NCI-H2227 (cell line): ENCODE measurements at regions not wholly inside any gene's neighbourhood (a gene's known extent, or its start where the extent isn't known, plus 50 kb on each side); places are given as distances from the start of the nearest gene placed in this dataset.
"Not testable (repeated sequence)": the region's sequence is repeated elsewhere in the genome, so short reads cannot be mapped to it uniquely, and the experiment has no call there.

ENCODE experiments used
- DNase-seq: peaks from one replicate; lab custom pipeline; 2025; ENCODE audit not compliant: unreplicated experiment; lab: John Stamatoyannopoulos, UW

DNA sequence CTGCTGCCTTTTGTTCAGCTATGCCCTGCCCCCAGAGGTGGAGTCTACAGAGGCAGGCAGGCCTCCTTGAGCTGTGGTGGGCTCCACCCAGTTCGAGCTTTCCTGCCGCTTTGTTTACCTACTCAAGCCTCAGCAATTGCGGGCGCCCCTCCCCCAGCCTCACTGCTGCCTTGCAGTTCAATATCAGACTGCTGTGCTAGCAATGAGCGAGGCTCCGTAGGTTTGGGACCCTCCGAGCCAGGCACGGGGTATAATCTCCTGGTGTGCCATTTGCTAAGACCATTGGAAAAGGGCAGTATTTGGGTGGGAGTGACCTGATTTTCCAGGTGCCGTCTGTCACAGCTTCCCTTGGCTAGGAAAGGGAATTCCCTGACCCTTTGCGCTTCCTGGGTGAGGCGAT is 51.9 kb downstream of the DIPK2A start:
- not testable (repeated sequence) for DNase-seq

DNA sequence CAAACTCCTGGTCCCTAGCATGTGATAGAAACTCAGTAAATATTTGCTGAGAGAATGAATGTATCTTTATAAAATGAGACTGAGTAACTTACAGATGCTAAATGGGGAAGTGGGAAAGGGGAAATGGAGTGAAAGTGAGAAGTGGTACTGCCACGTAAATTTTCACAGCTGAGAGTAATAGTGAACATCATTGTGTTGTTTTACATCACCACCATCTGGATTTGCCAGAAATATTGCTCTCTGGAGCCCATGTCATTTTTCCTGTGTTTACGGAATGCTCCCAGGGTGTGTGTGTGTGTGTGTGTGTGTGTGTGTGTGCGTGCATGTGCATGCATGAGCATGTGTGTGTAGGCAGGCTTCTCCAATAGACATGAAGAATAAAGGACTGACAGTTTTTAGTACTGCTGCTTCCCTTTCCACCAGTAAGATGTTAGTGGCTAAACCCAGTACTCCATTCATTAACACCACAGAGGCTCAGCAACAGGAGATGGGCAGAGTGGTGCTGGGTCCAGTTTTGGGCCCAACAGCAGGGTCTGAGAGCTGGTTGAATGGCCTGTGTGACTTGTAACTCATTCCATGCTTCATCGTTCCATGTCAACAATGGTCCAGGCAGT is 57.3 kb downstream of the DIPK2A start:
- DNase-seq: no peak

DNA sequence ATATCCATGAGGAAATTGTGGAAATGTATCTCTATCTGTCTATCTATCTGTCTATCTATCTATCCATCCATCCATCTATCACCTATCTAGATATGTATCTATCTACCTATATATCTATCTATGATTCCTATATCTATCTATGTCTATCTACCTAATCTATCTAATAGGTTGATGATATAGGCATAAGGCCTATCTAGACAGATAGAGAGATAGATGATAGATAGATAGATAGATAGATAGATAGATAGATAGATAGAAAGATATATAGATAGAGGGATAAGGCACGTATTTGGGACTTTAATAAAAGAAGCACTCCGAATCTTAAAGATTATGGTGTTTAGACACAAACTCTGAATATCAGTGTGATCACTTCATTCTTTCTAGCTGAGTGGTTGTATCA is 58.1 kb downstream of the DIPK2A start:
- no peak for DNase-seq

DNA sequence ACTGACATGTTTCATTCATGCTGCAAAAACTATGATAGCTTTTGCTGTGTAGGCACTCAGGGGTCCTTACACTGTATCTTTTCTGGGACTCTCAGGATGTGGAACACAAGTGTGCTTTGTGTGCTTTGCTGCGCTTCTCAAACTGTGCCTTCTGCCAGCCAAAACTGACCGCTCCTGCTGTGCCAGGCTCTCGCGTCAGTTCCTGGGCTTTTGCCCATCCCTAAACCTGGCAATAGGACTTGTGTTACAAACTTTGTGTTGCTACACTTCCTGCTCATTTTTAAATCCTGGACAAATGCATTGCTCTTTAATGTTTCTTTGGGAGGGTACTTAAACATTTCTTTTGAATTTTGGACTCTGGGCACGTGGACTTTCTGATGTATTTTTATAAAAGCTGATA is 60.3 kb downstream of the DIPK2A start:
- no peak for DNase-seq

- no peak for DNase-seq
Measured at GRCh38 chr3:144032531-144033239, 61.1 kb downstream of the DIPK2A start.

DNA sequence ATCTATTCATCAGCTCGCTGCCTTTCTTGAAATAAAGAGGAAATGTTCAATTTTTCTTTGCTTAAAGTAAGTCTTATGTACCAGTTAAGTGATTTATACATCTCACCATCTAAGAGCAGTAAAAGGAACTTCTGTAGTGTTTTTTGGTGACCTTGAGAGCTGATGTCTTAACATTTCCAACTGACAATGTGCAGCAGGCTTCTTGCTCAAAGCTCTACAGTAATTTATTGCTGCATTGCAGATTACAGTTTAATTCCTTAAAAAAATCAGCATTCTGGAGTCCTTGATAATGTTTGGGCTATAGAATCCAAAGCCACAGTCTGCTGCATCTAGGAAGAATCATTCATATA is 61.6 kb downstream of the DIPK2A start:
- no peak for DNase-seq

DNA sequence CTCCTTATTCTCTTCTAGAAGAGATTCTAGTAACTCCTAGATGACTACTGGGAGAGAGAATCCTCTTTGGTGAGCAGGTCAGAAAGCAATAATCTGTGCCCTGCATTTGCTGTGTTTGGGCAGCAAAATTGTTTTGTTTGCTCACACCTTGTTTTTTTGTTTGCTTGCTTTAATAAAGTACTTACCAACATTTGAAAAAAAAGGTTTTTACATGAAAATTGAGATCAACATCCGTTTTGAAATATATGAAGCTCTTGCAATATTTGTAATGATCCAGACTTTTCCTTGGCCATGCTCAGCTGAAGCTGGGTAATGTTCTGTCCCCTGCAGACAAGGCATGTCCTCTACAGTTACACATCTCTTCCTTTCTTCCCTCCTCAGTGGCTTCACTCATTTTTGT is 62.2 kb downstream of the DIPK2A start:
- no peak for DNase-seq

DNA sequence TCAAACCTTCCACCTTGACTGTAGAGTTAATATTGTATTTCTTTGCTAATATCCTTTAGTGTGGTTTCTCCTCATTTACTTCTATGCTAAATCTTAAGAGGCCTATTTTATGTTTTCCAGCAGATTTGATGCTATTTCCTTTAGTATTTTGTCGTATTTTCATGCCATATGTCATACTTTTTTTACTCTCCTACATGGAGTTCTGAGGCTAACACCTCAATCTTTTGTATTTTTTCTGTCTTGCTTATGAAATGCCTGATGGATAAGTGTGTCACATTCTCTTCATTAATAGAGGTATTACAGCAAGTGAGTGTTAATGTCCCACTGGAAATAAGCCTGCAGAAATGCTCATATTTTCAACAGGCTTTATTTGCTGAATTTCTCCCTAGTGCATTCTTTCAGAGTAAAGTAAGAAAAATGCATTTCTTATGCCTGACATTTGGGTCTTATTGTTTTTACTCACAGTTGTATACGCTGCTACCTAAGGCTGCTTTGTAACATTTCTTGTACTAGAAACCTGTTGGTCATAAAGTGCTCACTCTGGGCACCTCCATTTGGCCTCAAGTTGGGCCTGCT is 63.2 kb downstream of the DIPK2A start:
- no peak for DNase-seq

- DNase-seq: no peak
Measured at GRCh38 chr3:144036498-144036897, 64.9 kb downstream of the DIPK2A start.

DNA sequence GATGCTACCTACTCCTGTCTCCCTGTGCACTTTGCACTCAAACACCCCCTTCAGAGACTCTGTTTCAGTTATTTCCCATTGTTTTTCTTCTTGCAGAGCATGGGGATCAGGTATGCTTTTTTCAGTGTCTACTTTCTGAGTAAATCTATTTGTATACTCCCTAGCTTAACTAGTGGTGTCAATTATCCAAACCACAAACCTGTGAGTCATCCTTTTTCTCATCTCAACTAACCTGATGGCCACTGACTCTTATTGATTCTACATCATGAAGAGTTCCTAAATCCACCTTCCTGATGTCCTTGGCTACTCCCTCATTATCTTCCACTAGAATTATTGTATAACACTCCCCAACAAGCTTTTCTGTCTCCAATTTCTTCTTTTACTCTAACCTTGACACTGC is 68.0 kb downstream of the DIPK2A start:
- peak; percentile 7 for DNase-seq

- DNase-seq: no peak
Measured at GRCh38 chr3:144041960-144042556, 70.4 kb downstream of the DIPK2A start.

GRCh38 chr3:144045766-144046165 is 74.1 kb downstream of the DIPK2A start:
- DNase-seq: no peak

- DNase-seq: no peak
Measured at GRCh38 chr3:144049374-144049773, 77.8 kb downstream of the DIPK2A start.

DNA sequence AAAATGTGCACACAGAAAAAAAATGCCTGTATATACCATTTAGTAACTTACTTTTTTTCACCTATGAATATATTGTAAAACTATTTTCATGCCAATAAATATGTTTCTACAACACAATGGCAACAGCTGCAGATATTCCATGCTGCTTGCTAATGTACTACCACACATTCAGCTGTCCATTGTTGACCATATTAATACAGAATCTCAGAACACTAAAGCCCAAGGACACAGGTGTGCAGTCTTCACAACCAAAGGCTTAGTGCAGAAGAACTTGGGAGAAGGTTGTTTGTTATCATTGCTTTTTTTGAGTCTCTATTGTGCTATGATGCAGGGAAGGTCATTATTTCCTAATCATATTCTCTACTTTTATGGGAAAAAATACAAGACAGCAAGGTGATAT is 79.6 kb downstream of the DIPK2A start:
- DNase-seq: no peak

GRCh38 chr3:144052275-144052674 is 80.7 kb downstream of the DIPK2A start:
- DNase-seq: no peak

DNA sequence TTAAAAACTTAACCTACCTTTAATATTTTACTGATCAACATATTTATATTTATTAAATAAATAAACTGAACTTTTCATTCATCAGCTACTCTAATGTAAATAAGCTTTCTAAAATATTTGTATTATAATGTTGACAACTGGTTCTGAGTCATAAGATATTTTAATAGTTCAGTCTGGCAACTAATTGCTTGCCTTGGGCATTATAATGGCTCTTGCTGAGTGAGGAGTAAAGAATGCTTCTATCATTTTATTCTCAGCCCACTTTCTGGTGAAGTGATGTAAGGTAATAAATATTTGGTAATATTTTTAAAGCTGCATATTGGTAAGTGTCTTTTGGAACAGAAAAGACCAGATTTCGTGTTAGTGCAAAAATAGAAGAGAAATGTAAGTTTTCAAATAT is 81.5 kb downstream of the DIPK2A start:
- no peak for DNase-seq

DNA sequence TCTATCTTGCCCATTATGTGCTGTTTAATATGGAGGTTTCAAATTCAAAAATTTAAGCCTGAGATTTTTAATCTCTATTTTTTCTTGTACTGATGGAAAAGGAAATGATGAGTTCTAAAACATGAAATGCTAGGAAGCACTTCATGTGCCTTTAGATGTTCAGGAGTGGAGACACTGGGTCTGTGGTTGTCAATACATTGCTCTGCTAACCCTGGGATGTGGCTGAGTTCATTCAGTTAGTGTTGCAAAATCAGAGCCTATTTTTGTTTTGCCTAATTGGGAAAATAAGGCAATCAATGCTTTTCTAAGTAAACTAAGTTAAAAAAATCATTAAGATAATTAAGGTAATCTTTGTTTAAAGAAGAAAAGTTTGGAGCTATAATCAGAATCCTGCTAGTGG is 83.1 kb downstream of the DIPK2A start:
- DNase-seq: no peak

GRCh38 chr3:144055604-144056003 is 84.0 kb downstream of the DIPK2A start:
- no peak for DNase-seq

GRCh38 chr3:144058713-144059112 is 87.1 kb downstream of the DIPK2A start:
- DNase-seq: no peak

DNA sequence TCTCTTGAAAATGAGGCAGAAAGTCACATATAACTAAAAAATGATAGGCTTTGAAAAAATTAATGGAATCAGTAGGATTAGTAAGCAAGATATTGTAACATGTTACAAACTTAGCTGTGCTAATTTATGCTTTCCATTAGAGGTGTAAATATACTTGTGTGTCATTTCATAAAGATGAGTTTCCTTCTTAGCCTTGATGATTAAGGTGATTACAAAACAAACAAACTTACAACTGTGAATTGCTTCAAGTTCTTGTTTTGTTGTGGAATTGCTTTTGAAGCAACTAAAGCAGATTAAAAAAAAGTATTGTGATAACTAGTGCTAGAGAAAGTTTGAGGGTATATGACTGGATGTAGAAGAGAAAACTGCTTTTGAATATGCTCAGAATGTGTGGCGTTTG is 87.9 kb downstream of the DIPK2A start:
- DNase-seq: no peak

GRCh38 chr3:144060881-144061280 is 89.3 kb downstream of the DIPK2A start:
- no peak for DNase-seq

DNA sequence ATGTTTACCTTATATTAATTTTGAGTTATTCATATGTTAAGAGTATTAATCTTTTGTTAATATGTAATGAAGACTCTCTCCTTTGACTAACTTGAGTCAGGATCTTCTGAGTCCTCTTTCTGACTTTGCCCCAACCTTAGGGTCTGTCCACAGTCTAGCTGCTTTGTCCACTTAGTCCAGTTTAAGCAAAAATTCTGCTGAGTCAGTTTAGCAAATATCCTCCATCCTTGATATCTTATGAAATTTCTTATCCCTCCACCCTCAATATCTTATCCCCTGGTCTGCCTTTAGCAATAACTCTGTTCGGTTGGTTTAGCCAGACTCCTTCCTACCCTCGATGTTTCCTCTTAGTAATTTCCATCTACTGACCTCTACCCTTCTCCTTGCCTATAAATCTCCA is 91.7 kb downstream of the DIPK2A start:
- DNase-seq: no peak
